ENCODE measurements at regions not wholly inside any gene's neighbourhood (a gene's known extent, or its start where the extent isn't known, plus 50 kb on each side); places are given as distances from the start of the nearest gene placed in this dataset.

DNA sequence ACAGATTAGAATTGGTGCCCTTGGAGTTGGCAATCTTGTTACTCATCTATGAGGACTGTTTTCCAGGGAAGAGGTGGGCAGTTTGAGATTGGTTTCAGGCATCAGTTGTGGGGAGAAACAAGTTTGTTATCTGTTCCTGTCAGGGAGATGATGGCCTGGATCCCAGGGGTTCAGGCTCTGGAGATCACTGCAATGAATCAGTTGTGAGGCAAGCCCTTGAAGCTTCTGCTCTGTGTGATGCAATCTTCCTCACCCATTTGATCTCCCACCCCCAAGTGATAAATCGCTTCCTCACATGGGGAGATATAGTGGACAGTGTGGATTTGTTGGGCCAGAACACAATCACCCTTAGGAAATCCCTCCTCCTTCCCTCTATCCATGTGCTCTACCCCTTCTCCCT is 276.6 kb upstream of the LRTM1 start:
- TF ChIP-seq, protein P1, sequence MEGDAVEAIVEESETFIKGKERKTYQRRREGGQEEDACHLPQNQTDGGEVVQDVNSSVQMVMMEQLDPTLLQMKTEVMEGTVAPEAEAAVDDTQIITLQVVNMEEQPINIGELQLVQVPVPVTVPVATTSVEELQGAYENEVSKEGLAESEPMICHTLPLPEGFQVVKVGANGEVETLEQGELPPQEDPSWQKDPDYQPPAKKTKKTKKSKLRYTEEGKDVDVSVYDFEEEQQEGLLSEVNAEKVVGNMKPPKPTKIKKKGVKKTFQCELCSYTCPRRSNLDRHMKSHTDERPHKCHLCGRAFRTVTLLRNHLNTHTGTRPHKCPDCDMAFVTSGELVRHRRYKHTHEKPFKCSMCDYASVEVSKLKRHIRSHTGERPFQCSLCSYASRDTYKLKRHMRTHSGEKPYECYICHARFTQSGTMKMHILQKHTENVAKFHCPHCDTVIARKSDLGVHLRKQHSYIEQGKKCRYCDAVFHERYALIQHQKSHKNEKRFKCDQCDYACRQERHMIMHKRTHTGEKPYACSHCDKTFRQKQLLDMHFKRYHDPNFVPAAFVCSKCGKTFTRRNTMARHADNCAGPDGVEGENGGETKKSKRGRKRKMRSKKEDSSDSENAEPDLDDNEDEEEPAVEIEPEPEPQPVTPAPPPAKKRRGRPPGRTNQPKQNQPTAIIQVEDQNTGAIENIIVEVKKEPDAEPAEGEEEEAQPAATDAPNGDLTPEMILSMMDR (IDR thresholded peaks at IDR 0.05 in 8 of 11, conservative IDR thresholded peaks at IDR 0.05 in 3 of 11), result no peak
- TF ChIP-seq POLR2AphosphoS5 (IDR thresholded peaks at IDR 0.05), result no peak

Measured in spleen (tissue), 7 donors.